Right renal pelvis (tissue), 4 donors: ENCODE measurements at regions not wholly inside any gene's neighbourhood (a gene's known extent, or its start where the extent isn't known, plus 50 kb on each side); places are given as distances from the start of the nearest gene placed in this dataset.
A peak's percentile ranks its signal among the peaks of the same experiment; 100 is the strongest.

Source experiments
- DNase-seq, 4 donors: peaks; one replicate each; pipeline ENCODE4 v3.0.0-alpha.2; 2013; ENCODE audit warnings: low read depth in 4 of 4, low spot score in 3 of 4, missing footprints in 1 of 4

DNA sequence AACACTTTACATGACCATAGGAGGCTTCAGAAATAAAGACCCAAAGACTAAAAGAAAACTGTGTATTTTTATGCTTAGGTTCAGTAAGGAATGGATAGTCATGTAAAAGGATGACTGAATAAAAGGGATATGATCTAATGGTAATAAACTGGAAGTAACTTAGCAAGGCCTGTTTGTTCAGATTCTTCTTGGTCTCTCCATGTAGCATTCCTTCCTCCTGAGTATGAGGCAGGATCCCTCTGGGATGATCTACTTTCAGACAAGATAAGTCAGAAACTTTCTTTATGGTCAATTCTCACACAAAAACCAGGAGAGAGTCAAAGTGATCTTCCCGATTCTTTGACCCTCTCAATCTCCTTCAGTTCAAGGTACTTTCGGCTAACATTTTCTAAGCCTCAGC, 340.8 kb upstream of the DCBLD2 start:
- no peak for DNase-seq

DNA sequence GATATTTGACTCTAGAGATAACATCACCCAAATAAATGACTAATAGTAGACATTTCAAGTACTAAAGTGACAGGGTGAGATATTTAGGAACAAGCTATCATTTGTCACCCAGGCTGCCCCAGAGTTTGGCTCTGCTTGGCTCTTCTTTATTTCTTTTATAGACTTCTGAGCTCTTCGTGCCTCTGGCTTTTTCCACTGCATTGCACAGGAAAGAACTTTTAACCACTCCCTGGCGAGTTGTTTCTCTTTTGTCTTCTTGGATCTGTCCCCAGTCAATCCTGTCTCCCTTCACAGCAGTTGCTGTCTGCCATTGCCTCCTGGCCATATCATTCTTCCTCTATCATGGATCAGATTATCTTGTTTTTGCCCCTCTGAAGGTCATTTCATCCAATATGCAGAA, 339.2 kb upstream of the DCBLD2 start:
- no peak for DNase-seq

DNA sequence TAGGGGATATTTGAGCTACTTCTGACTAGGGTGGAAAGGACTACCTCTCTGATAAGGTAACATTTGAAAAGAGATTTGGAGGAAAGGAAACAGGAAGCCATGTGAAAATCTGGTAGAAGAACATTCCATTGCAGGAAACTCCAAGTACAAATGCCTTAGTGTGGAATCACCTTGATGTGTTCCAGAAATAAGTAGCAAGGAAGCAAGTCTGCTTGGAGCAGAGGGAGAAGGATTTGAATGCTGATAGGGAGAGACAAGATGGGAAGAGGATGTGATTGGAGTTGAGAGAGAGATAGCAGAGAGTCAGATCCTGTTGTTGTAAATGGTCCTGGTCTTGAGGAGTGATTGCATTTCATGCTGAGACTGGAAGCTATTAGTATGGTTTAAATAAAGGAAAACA, 335.1 kb upstream of the DCBLD2 start:
- DNase-seq = no peak

DNA sequence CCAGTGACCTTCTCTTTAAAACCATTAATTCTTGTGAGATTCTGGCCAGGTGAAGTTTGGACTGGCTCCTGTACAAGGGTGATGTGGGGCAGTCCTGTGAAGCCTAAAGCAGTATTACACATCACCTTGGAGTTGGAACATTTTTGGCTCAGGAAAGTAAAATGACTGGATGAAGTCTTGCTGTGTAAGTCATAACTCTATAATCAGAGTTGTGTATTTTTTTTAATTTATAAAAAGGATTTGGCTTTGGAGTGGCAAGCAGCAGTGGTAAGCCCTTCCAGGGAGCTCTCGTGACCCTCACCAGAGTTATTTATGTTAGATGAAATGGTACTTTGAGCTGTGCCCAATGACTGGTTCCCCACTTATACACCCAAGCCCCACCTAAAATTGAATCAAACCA, 331.2 kb upstream of the DCBLD2 start:
- no peak for DNase-seq

DNA sequence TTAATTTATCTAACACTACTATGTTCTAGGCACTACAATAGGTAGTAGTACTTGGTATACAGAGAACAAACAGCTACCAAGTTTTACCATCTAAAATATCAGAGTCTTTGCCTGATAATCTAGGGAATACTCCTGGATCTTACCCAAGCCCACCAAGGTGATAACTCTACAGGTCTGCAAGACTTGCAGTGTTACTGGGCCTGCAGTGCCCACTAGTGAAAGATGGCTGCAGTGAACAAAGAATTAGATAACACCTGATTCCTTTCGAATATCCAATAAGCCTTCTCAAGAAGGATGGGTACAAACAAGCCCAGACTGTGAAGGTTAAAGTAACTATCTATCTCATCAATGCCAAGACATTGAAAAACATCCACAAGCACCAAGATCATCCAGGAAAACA, 317.0 kb upstream of the DCBLD2 start:
- DNase-seq = no peak

DNA sequence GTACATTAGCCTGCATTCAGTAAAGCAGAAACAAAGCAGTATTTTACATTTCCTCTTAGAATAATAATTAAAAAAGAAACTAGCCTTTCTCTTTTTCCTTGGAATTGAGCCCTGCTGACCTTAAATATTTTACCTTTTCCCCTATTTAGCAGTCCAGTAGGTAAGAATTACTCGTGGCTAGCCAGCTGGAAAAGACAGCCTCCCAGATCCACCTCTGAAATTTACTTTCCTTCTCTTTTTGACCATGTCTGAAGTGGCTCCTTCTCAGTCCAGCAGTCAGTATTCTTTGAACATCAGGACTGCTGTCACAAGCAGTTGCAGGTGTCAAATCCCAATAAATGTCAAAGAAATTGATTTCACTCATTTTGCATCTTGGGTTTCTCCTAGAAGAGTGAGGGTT, 311.5 kb upstream of the DCBLD2 start:
- DNase-seq = no peak

DNA sequence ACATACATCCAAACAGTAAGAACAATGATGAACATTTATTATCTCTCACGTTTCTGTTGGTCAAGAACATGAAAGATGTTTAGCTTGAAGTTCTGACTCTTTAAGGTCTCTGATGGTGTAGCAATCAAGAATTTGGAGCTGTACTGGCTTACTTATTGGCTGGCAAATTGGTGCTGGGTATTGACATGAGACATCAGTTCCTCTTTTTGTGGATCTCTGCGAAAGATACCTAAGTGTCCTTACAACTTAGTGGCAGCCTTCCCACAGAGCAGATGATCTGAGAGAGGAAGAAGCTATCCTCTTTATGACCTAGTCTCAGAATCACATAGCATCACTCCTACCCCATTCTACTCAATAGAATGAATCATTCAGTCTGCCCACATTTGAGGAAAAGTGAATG, 309.8 kb upstream of the DCBLD2 start:
- no peak for DNase-seq

DNA sequence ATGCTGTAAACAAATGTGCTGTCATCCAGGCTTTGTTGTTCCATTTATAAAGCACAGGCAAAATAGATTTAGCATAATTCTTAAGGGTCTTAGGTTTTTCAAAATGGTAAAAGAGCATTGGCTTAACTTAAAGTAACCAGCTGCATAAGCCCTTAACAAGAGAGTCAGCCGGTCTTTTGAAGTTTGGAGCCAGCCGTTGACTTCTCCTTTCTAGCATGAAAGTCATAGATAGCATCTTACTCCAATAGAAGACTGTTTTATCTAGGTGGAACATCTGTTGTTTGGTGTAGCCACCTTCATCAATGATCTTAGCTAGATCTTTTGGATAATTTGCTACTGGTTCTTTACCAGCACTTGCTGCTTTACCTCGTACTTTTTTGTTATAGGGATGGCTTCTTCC, 297.5 kb upstream of the DCBLD2 start:
- DNase-seq = no peak

DNA sequence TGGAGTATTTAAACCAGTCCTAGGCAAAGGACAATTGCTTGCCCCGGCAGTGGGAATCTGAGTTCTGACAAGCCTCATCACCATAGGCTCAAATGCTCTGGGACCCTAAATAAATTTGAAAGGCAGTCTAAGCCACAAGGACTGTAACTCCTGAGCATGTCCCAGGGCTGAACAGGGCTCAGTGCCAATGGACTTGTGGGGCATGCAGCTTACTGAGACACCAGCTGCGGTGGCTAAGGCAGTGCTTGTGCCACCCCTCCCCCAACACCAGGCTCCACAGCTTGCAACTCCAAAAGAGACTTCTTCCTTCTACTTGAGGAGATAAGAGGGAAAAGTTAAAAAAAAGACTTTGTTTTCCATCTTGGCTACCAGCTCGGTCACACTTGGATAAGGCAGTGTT, 289.7 kb upstream of the DCBLD2 start:
- no peak for DNase-seq

DNA sequence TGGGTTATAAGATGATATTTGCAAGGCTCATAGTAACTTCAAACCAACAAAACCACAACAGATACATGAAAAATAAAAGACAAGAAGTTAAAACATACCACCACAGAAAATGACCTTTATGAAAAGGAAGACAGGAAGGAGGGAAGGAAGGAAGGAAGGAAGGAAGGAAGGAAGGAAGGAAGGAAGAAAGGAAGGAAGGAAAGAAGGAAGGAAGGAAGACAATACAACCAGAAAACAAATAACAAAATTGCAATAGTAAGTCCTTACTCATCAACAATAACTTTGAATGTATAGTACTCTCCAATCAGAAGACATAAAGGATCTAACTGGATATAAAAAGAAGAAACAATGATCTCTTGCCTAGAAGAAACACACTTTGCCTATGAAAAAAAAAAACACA, 287.4 kb upstream of the DCBLD2 start:
- no peak for DNase-seq

DNA sequence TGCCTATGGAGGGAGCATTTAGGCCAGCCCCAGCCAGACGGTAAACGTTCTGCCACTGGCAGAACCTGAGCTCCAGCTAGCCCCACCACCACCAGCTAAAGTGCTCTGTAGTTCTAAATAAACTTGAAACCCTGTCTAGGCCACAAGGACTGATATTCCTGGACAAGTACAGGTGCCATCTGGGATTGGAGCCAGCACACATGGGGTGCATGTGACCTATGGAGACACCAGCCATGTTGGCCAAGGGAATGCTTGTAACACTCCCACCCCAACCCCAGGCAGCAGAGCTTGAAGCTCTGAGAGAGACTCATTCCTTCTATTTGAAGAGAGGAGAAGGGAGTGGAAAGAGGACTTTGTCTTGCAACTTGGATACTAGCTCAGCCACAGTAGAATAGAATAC, 284.5 kb upstream of the DCBLD2 start:
- DNase-seq = no peak

DNA sequence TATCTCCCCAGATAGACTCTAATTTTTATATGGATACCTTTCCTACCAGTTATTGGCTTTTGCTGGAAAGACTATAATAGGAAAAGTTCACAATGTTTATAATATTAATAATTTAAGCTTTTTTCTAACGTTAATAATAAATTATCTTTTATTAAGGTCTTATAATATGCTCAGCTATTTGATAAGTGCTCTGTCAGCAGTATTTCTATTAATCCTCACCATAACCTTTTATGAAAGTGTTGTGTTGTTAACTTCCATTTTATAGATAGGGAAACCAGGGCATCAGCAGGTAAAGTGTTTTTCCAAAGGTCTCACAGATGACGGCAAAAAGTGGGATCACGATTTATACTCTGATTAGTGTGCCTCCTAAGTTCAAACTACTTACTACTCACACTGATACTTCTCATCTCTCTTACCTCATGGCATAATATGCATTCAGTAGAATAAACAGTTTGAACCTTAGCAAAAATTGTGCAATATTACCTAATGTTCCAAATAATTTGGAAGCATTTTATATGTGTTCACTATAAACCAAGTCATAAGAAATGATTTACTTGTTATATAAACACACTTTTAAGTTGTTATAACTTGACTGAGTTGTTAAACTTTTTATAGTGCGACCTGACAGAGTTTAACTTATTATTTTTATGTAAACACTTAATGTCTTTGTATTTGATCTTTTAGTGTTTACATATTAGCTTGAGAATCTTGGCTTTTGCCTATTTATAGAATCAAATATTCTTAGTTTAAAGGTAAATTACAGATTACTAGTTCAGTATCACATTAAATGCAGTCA, 274.9 kb upstream of the DCBLD2 start:
- DNase-seq = no peak

DNA sequence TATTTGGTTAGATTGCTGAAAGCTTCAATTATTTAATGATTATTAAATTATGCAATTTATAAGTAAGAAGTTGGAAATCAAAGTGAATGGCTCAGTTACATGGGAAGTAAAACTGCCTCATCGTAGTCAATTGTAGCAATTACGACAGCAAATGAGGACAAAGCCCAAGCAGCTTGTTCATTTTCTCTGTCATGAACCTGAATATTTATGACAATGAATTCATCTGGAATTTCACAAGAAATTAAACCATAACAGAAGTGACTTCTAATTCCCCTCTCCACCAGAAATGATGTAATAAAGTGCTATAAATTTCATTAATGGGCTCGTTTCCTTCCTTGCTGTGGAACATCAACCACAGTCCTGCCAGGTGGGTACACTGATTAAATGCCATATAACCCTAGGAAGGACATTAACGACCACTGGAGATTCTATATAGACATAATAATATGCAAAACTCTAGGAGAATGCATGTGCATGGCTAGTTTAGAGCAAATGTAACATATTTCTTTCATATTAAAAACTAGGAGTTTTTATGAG, 273.8 kb upstream of the DCBLD2 start:
- peak in 1 of 4 donors; percentile 4 for DNase-seq

DNA sequence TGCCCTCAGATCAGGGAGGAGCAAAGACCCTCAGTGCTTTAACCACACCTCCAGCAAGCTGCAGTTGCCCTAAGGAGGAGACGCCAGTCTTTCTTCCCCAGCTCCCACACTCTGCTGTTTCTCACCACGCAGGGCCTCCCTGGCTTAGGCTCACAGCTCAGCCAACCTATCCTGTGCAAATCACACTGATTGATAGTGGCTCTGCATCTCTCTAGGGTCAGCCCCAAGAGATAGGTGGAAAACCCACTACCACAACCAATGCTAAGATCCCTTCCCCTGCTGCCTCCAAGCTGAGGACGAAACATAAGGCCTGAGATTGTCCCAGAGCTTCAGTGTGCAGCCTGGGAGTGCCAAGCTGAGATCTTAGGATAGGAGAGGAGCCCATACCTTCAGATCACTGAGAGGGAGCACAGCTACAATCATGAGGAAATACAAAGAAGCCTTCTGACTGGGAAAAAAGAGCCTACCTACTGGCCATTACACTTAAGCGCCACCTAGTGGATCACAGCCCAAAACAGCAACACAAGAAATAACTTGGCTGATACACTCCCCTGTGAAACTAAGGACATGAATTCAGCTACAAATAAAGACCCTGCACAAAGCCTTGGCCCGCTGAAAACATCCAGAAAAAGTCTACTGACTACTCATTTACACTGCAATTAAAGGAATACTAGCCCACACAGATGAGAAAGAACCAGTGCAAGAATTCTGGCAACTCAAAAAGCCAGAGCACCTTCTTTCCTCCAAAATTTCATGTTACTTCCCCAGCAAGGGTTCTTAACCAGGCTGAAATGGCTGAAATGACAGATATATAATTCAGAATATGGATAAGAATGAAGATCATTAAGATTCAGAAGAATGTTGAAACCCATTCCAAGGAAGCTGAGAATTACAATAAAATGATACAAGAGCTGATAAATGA, 271.5 kb upstream of the DCBLD2 start:
- peak; percentile 19 to 35 (median 25) for DNase-seq

DNA sequence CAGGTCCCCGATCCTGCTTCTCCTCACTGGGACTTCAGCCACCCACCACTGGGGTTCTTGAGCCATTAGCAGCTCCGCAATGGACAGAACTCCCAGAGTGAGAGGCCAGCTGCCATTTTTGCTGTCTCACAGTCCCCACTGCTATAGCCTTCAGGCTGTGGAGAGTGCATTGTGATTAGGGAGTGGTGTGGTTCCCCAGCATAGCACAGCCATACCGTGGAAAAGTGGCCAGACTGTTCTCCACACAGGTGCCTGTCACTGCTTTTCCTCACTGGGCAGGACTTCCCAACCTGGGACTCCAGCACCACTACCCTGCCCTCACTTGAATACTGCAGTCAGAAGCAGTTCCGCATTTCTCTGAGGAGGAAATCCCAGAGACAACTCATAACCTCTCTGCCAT, 270.3 kb upstream of the DCBLD2 start:
- DNase-seq = no peak

DNA sequence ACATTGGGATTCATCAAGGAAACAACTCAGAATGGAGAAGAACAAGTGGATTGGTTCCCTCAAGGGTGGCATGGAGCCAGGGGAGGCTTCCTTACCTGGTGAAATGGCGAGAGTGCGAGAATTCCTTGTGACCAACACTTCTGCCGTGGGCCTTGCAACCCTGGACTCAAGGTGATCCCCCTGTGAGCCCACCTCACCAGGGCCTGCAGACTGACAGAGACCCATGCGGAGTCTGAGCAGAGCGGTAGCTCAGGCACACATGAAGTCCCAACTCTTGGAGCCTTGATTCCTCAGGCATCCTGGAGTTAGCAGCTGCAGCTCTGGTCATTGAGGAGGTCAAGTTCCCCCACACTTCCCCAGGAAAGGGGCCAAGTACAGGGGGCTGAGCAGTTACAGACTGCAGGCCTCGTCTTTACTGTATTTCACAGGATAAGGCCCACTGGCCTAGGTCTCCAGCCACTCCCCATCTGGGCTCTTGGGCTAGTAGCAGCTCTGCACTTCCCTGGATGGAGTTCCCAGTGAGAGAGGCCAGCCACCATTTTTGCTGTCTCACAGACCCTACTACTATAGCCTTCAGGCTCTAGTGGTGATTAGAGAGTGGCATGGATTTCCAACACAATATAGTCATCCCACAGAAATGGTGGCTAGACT, 269.5 kb upstream of the DCBLD2 start:
- DNase-seq = no peak

DNA sequence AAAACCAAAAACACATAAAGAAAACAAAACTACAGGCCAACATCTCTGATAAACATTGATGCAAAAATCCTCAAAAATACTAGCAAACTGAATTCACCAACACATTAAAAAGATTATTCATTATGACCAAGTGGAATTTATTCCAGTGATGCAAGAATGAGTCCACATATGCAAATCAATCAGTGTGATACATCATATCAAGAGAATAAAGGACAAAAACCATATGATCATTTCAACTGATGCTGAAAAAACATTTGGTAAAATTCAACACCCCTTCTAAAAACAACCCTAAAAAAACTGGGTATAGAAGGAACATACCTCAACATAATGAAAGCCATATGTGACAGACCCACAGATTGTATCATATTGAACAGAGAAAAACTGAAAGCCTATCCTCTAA, 265.6 kb upstream of the DCBLD2 start:
- DNase-seq = no peak

DNA sequence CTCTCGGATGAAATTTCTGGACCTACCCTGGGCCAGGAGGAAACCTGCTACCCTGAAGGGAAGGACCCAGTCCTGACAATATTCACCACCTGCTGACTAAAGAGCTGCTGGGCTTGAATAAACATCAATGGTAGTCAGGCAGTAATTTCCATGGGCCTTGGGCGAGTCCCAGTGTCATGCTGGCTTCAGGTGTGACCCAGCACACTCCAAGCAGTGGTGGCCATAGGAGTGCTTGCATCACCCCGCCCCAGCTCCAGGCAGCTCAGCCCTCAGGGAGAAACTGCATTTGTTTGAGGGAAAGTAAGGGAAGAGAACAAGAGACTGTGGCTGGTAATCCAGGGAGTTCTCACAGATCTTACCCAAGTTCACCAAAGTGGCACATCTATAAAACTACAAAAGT, 261.8 kb upstream of the DCBLD2 start:
- DNase-seq = no peak

DNA sequence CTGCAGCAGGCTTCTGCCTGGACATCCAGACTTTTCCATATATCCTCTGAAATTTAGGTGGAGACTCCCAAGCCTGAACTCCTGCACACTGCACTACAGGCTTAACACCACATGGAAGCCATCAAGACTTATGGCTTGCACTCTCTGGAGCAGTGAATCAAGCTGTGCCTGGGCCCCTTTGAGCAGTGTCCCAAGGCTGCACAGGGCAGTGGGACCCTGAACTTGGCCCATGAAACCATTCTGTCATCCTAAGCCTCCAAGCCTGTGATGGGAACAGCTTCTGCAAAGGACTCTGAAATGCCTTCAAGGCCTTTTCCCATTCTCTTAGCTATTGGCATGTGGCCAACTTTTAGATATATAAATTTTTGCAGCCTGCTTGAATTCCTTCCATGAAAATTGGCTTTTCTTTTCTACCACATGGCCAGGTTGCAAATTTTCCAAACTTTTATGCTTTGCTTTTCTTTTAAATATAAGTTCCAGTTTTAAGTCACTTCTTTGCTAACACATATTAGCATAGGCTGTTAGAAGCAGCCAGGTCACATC, 257.8 kb upstream of the DCBLD2 start:
- no peak for DNase-seq

DNA sequence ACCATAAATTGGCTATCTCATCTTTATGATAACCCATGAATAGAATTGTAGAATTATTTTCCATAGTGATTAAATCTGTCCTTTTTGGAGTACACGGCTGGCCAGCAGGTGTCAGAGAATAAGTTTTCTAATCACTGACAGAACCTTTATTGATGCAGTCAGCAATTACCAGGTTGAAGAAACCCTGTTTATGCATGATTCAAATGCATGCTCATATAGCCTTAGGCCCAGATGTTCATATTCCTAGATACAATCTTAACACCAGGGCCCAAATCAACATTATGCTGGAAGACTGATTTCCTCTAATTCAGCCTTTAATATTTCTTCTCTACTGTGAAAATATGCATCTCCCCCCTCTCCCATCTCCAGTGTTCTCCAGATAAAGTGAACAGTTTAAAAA, 243.5 kb upstream of the DCBLD2 start:
- DNase-seq = no peak

DNA sequence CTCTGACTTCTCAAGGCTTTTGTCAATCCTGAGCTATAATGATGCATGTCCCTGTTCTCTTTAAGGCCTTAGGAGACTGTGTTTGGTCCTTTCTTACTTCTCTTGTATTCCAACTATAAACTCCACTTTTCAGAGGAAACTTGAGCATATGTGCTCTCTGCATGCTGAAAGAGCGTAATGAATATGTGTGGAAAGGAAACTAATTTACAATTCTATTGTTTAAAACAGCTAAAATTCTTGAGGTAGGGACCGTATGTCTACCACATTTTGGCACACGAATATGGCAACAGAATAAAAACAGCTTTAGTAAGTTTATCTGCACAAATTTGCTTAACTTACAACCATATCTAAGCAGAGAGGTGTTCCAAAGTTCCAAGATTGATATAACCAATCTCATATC, 242.0 kb upstream of the DCBLD2 start:
- no peak for DNase-seq
